HUES6 (cell line): ENCODE measurements at regions not wholly inside any gene's neighbourhood (a gene's known extent, or its start where the extent isn't known, plus 50 kb on each side); places are given as distances from the start of the nearest gene placed in this dataset.
"Not testable (repeated sequence)": the region's sequence is repeated elsewhere in the genome, so short reads cannot be mapped to it uniquely, and the experiment has no call there.

Source experiments
- H3K27ac ChIP-seq: 2 replicates; pipeline ENCODE4 v1.7.0; 2013; ENCODE audit warnings: low read depth, mild to moderate bottlenecking, low read length, inconsistent platforms
- H3K27me3 ChIP-seq: 2 replicates; pipeline ENCODE4 v1.6.1; 2013; ENCODE audit warnings: low read length; ENCODE audit not compliant: control insufficient read depth, insufficient read depth
- H3K36me3 ChIP-seq: 2 replicates; pipeline ENCODE4 v1.6.1; 2013; ENCODE audit warnings: low read length; ENCODE audit not compliant: control insufficient read depth, insufficient read depth
- H3K4me1 ChIP-seq: 2 replicates; pipeline ENCODE4 v1.6.1; 2013; ENCODE audit warnings: low read length; ENCODE audit not compliant: control insufficient read depth, insufficient read depth
- H3K4me3 ChIP-seq: 2 replicates; pipeline ENCODE4 v1.5.1; 2013; ENCODE audit warnings: low read depth, low read length
- H3K9ac ChIP-seq: one replicate; pipeline ENCODE4 v1.6.1; 2013; ENCODE audit warnings: mild to moderate bottlenecking, low read length
- H3K9me3 ChIP-seq: 2 replicates; pipeline ENCODE4 v1.6.1; 2013; ENCODE audit warnings: low read depth, low read length; ENCODE audit not compliant: control insufficient read depth, insufficient read depth

DNA sequence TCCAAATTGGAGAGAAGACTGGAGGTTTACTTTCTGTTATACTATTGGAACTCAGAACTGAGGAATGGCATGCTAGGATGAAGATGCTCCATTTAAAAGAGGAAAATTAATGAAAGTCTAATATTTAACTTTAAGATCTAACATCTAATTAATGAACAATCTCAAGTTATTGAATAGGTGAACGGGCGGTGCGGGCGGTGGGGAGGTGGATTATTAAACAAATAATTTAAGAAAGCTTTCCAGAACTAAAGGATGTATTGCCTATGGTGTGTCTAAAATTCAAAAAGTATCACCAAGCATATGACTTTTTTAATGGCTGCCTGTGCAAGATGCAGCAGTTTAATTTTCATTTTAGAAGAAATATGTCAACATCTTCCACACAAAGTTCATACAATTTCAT is 1747.1 kb upstream of the SEL1L start:
- Histone ChIP-seq H3K36me3 (no peaks in the 10 kb centered on the region), H3K27me3 (no peaks in the 10 kb centered on the region), H3K9me3 (no peaks in the 10 kb centered on the region)

DNA sequence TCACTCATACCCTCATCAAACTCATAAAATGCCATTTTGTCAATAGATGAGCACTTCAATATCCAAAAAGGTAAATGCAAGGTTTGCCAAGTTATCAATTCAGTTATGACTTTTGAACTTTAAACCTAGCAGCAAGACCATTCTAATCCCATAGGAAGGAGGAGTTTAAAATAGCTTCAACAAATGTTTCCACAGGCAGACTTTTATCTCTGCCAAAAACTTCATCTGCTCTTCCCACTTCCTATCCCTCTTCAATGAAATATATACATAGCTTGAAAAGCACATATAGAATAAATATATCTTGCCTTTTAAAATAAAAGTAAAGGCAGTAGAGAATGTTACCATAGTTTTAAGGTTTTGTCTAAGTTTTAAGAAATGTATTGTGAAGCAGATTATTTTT is 1749.1 kb upstream of the SEL1L start:
- Histone ChIP-seq H3K4me3 (no peak overlapping the region), H3K36me3 (no peaks in the 10 kb centered on the region), H3K9ac (no peak overlapping the region), H3K27me3 (no peaks in the 10 kb centered on the region), H3K9me3 (no peaks in the 10 kb centered on the region), H3K4me1 (no peaks in the 10 kb centered on the region), H3K27ac (no peak overlapping the region)

More for the DNA sequence above, 1747.1 kb upstream of the SEL1L start:
- Histone ChIP-seq H3K9ac (no peak overlapping the region), H3K4me1 (no peaks in the 10 kb centered on the region), H3K4me3 (no peak overlapping the region), H3K27ac (no peak overlapping the region)

- H3K36me3 ChIP-seq: no peaks in the 10 kb centered on the region
Observed at GRCh38 chr14:83287300-83287699, 1753.6 kb upstream of the SEL1L start.

GRCh38 chr14:83289390-83289789 is 1755.7 kb upstream of the SEL1L start:
- Histone ChIP-seq H3K4me1 (no peaks in the 10 kb centered on the region), H3K27ac (no peak overlapping the region), H3K36me3 (no peaks in the 10 kb centered on the region), H3K27me3 (no peaks in the 10 kb centered on the region), H3K9me3 (no peaks in the 10 kb centered on the region), H3K9ac (no peak overlapping the region), H3K4me3 (no peak overlapping the region)

More at GRCh38 chr14:83287300-83287699, 1753.6 kb upstream of the SEL1L start:
- Histone ChIP-seq H3K9me3 (no peaks in the 10 kb centered on the region), H3K4me3 (no peak overlapping the region), H3K9ac (no peak overlapping the region), H3K4me1 (no peaks in the 10 kb centered on the region), H3K27me3 (no peaks in the 10 kb centered on the region), H3K27ac (no peak overlapping the region)

GRCh38 chr14:83289896-83290295 is 1756.2 kb upstream of the SEL1L start:
- Histone ChIP-seq H3K27me3 (no peaks in the 10 kb centered on the region), H3K9ac (no peak overlapping the region), H3K36me3 (no peaks in the 10 kb centered on the region), H3K9me3 (no peaks in the 10 kb centered on the region), H3K4me3 (no peak overlapping the region), H3K4me1 (no peaks in the 10 kb centered on the region), H3K27ac (no peak overlapping the region)

DNA sequence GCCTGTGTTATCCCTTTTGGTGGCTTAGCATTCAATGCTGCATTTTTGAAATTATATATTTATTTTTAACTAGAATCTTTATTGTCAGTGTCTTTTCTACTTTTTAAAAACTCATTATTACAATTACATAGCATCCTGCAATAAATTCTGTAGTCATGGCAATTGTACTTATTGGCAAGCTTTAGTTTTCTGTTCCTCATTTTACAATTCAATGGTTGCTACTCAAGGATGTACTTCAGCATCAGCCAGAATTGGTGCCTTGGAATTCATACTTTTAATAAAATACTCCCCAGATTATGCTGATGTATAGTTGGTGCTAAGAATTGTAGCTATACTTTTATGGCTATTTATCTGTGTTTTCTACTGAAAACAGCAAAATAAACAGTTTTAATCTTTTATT is 1756.8 kb upstream of the SEL1L start:
- no peaks in the 10 kb centered on the region for H3K4me1 ChIP-seq
- H3K4me3 ChIP-seq: no peak overlapping the region
- H3K27me3 ChIP-seq: no peaks in the 10 kb centered on the region
- H3K9ac ChIP-seq: no peak overlapping the region
- H3K27ac ChIP-seq: no peak overlapping the region
- H3K9me3 ChIP-seq: no peaks in the 10 kb centered on the region
- no peaks in the 10 kb centered on the region for H3K36me3 ChIP-seq

DNA sequence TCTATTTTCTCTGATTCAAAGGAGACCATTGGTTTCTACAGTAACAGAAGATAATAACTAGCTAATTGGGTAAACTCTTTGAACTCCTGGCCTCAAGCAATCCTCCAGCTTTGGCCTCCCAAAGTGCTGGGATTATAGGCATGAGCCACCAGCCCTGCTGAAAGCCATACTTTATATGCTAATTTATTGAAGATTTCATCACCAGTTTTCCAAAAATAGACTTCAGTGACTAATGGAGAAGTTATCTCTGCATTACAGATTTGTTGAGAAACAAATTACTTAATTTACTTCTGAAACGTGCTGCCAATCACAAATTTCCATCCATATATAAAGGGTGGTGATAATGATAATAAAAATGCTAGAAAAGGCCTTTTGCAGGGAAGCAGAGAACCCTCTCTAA is 1758.1 kb upstream of the SEL1L start:
- Histone ChIP-seq H3K4me3 (no peak overlapping the region), H3K9me3 (no peaks in the 10 kb centered on the region), H3K4me1 (no peaks in the 10 kb centered on the region), H3K36me3 (no peaks in the 10 kb centered on the region), H3K9ac (no peak overlapping the region), H3K27ac (no peak overlapping the region), H3K27me3 (no peaks in the 10 kb centered on the region)

DNA sequence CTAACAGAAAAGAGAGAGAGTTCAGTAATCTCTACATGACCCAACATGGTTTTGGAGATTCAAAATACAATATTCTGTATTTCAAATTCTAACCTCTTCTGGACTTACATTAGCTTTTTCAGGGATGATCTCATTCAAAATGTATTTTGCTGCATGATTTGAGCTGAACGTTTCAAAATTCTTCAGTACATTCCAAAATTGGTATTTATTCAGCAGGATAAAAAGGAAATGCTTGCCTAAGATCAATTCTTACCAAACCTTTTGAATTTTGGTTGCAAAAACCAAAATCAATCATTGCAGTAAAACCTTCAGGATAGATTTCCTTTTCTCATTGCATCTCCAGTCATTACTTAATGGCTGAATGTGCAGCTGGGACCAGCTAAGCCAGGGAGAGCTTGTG is 1761.3 kb upstream of the SEL1L start:
- H3K4me1 ChIP-seq: no peaks in the 10 kb centered on the region
- no peaks in the 10 kb centered on the region for H3K27me3 ChIP-seq
- H3K27ac ChIP-seq: no peak overlapping the region
- no peak overlapping the region for H3K4me3 ChIP-seq
- H3K9ac ChIP-seq: no peak overlapping the region
- H3K9me3 ChIP-seq: no peaks in the 10 kb centered on the region
- no peaks in the 10 kb centered on the region for H3K36me3 ChIP-seq

GRCh38 chr14:83297361-83297760 is 1763.7 kb upstream of the SEL1L start:
- Histone ChIP-seq H3K27ac (no peak overlapping the region), H3K9me3 (no peaks in the 10 kb centered on the region), H3K36me3 (no peaks in the 10 kb centered on the region), H3K4me3 (no peak overlapping the region), H3K4me1 (no peaks in the 10 kb centered on the region), H3K27me3 (no peaks in the 10 kb centered on the region), H3K9ac (no peak overlapping the region)

- H3K36me3 ChIP-seq, H3K27me3 ChIP-seq, H3K9ac ChIP-seq, H3K4me3 ChIP-seq, H3K4me1 ChIP-seq, H3K9me3 ChIP-seq, H3K27ac ChIP-seq: not testable (repeated sequence)
Observed at GRCh38 chr14:83298016-83298415, 1764.4 kb upstream of the SEL1L start.

- Histone ChIP-seq H3K36me3 (no peaks in the 10 kb centered on the region), H3K9me3 (no peaks in the 10 kb centered on the region), H3K27ac (no peak overlapping the region), H3K9ac (no peak overlapping the region), H3K4me1 (no peaks in the 10 kb centered on the region), H3K4me3 (no peak overlapping the region), H3K27me3 (no peaks in the 10 kb centered on the region)
Observed at GRCh38 chr14:83300476-83301064, 1766.9 kb upstream of the SEL1L start.

- Histone ChIP-seq H3K4me1 (no peaks in the 10 kb centered on the region), H3K27me3 (no peaks in the 10 kb centered on the region), H3K9me3 (no peaks in the 10 kb centered on the region), H3K4me3 (no peak overlapping the region), H3K36me3 (no peaks in the 10 kb centered on the region), H3K27ac (no peak overlapping the region), H3K9ac (no peak overlapping the region)
Observed at GRCh38 chr14:83301791-83302190, 1768.1 kb upstream of the SEL1L start.
